ENCODE measurements at regions not wholly inside any gene's neighbourhood (a gene's known extent, or its start where the extent isn't known, plus 50 kb on each side); places are given as distances from the start of the nearest gene placed in this dataset.
"Not testable (repeated sequence)": the region's sequence is repeated elsewhere in the genome, so short reads cannot be mapped to it uniquely, and the experiment has no call there.

DNA sequence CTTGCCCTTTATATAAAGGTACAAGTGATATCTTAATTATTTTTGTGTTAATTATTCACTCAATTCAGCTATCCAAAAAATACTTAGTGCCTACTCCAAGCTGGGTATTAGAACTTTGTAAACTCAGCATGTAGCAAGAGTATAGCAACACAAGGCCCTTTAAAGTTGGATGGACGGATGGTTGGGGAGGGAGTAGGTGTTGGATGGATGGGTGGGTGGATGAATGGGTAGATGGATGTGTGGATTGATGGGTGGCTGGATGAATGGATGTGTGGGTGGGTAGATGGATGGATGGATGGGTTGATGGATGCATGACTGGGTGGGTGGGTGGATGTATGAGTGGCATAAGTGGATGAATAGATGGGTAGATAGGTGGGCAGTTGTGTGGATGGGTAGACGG is 211.5 kb downstream of the BANP start:
- CTCF ChIA-PET, H3K27ac Mint-ChIP-seq: not testable (repeated sequence)
- H3K27me3 Mint-ChIP-seq: peaks cover 5 to 14% of the 10 kb centered on the region in 2 donors

DNA sequence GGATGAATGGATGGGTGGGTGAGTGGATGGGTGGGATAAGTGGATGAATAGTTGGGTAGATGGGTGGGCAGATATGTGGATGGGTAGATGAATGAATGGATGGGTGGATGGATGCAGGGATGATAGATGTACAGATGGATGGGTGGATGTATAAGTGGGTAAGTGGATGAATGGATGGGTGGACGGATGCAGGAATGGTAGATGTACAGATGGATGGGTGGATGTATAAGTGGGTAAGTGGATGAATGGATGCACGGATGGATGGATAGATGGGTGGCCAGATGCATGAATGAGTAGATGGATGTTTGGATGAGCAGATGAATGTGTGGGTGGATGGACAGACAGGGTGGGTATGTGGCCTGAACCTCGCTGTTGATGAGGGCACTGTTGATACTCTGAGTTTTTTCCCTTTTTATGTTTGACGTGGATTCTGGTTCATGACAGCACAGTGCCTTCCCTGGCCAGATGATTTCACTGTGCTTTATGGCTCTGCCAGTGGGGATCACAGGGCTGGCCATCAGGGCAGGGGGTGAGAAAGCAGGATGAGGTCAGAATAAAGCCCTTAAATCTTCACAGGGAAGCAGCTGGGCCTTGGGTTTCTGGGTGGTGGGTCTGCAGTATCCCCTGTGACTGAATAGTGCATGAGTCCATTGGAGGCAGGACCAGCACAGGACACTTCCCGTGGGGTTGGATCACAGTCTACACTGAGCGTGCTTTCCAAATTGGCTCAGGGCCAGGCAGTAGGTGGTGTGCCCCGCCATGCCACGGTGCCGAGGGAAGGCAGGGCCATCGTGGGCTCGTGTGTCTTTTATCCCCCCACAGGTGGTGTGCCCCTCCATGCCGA is 213.2 kb downstream of the BANP start:
- ATAC-seq (replicated peaks in 1 of 4); H3K27me3 ChIP-seq (replicated peaks in 1 of 2; ENCODE audit: control insufficient read depth in 2 of 2, extremely low read depth in 1 of 2, insufficient read depth in 2 of 2, low read length in 1 of 2); H3K36me3 Mint-ChIP-seq; POLR2A ChIA-PET; H3K36me3 ChIP-seq (ENCODE audit: control insufficient read depth in 2 of 2, extremely low read depth in 1 of 2, insufficient read depth in 1 of 2, low read length in 1 of 2); H3K9me3 Mint-ChIP-seq; H3K27ac ChIP-seq (ENCODE audit: low read length); H3K4me3 ChIP-seq (ENCODE audit: control insufficient read depth in 1 of 2, extremely low read depth in 1 of 2, low read length in 1 of 2); H3K4me1 Mint-ChIP-seq; CTCF ChIA-PET; H3K4me3 Mint-ChIP-seq; H3K27ac Mint-ChIP-seq; H3K4me1 ChIP-seq (ENCODE audit: control insufficient read depth in 1 of 2, extremely low read depth in 1 of 2, insufficient read depth in 2 of 2, low read length in 2 of 2); H3K9me3 ChIP-seq: not testable (repeated sequence)
- H3K27me3 Mint-ChIP-seq: peaks cover 5 to 14% of the 10 kb centered on the region in 2 donors
- 74% methylated on average over 5 of the region's 12 CpGs for WGBS (ENCODE audit: insufficient coverage)
- DNase-seq: peak in 1 of 35 experiments; percentile 12

More for the DNA sequence above, 211.5 kb downstream of the BANP start:
- DNase-seq; H3K36me3 Mint-ChIP-seq; H3K4me3 Mint-ChIP-seq; H3K4me1 ChIP-seq (ENCODE audit: control insufficient read depth in 1 of 2, extremely low read depth in 1 of 2, insufficient read depth in 2 of 2, low read length in 2 of 2); POLR2A ChIA-PET; H3K36me3 ChIP-seq (ENCODE audit: control insufficient read depth in 2 of 2, extremely low read depth in 1 of 2, insufficient read depth in 1 of 2, low read length in 1 of 2); ATAC-seq (replicated peaks in 1 of 4); H3K27me3 ChIP-seq (replicated peaks in 1 of 2; ENCODE audit: control insufficient read depth in 2 of 2, extremely low read depth in 1 of 2, insufficient read depth in 2 of 2, low read length in 1 of 2); H3K4me1 Mint-ChIP-seq; H3K4me3 ChIP-seq (ENCODE audit: control insufficient read depth in 1 of 2, extremely low read depth in 1 of 2, low read length in 1 of 2); H3K9me3 ChIP-seq; H3K9me3 Mint-ChIP-seq; H3K27ac ChIP-seq (ENCODE audit: low read length): not testable (repeated sequence)
- WGBS (ENCODE audit: insufficient coverage): no CpG with 5 or more reads among the region's 2 CpGs

DNA sequence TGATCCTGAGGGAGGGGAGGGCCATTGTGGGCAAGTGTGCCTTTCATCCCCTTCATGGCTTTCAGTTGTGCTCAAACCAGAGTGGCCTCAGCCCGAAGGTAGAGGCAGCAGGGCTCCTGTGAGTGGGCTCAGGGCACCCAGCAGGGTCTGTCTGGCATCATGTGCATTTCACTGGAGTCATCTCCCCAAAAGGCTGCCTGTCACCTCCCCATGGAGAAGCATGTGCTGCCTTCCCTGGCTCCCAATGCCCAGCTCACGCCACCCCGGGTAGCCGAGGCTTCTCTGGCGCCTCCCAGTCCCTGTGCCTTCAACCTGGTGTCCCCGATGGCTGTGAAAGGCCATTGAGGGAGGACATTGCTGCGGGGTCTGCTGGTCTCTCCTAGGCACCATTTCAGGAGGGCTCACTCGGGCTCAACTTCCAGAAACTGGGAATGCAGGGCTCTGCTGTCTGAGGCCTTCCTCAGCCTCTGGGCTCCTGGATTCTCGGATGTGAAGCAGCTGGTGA is 213.9 kb downstream of the BANP start:
- ATAC-seq (replicated peaks in 1 of 4); CTCF ChIA-PET; H3K4me1 ChIP-seq (ENCODE audit: control insufficient read depth in 1 of 2, extremely low read depth in 1 of 2, insufficient read depth in 2 of 2, low read length in 2 of 2); H3K27ac Mint-ChIP-seq; H3K36me3 Mint-ChIP-seq; POLR2A ChIA-PET; H3K4me1 Mint-ChIP-seq; H3K36me3 ChIP-seq (ENCODE audit: control insufficient read depth in 2 of 2, extremely low read depth in 1 of 2, insufficient read depth in 1 of 2, low read length in 1 of 2); H3K27me3 ChIP-seq (replicated peaks in 1 of 2; ENCODE audit: control insufficient read depth in 2 of 2, extremely low read depth in 1 of 2, insufficient read depth in 2 of 2, low read length in 1 of 2); H3K9me3 ChIP-seq; H3K9me3 Mint-ChIP-seq; H3K4me3 ChIP-seq (ENCODE audit: control insufficient read depth in 1 of 2, extremely low read depth in 1 of 2, low read length in 1 of 2); H3K4me3 Mint-ChIP-seq; H3K27ac ChIP-seq (ENCODE audit: low read length): not testable (repeated sequence)
- DNase-seq: peak in 1 of 35 experiments; percentile 21
- WGBS (ENCODE audit: insufficient coverage): 90% methylated on average over 7 of the region's 9 CpGs
- peaks cover 6 to 17% of the 10 kb centered on the region in 2 donors for H3K27me3 Mint-ChIP-seq

DNA sequence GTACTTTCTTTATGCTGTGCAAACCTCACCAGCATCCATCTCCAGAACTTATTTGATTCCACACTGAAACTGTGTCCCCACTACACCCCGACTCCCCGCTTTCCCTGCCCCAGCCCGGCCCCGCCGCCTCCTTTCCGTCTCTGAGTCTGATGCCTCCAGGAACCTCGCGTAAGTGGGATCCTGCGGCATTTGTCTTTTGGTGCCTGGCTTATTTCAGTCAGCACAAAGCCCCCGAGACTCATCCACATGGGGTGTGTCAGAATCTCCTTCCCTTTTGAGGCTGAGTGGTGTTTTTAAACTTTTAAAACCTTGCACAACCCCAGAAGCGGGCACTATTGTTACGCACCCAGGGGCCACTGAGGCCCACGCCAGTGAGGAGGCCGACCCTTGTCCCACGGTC is 214.4 kb downstream of the BANP start:
- WGBS (ENCODE audit: insufficient coverage): 95% methylated on average over 8 of the region's 15 CpGs

DNA sequence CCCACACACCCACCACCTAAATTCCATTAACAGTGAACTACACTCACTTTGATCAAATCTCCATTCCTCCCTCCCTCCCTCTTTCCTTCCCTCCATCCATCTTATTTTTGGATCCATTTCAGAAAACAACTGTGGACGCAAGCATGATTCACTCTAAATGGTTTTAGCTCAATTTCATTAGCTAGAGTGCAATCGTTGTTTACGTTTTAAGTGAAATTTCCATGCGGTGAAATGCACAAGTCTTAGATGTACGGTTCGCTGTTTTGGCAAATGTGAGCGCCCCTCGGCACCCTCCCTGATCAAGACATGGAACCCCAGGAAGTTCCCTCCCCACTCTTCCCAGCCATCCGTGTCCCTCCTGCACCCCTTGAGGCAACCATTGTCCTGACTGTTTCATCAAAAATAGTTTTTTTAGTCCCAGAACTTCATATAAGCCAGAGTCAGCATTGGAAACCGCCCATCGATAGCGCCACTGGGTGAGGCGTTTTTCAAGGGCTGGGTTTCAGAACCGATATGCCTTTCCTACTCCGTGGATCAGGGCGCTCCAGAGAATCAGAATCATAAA is 215.1 kb downstream of the BANP start:
- CTCF ChIA-PET; ATAC-seq (replicated peaks in 1 of 4); H3K4me3 ChIP-seq (ENCODE audit: control insufficient read depth in 1 of 2, extremely low read depth in 1 of 2, low read length in 1 of 2); DNase-seq; H3K4me1 ChIP-seq (ENCODE audit: control insufficient read depth in 1 of 2, extremely low read depth in 1 of 2, insufficient read depth in 2 of 2, low read length in 2 of 2); H3K36me3 ChIP-seq (ENCODE audit: control insufficient read depth in 2 of 2, extremely low read depth in 1 of 2, insufficient read depth in 1 of 2, low read length in 1 of 2); H3K4me3 Mint-ChIP-seq; H3K36me3 Mint-ChIP-seq; H3K9me3 ChIP-seq; POLR2A ChIA-PET; H3K4me1 Mint-ChIP-seq; H3K9me3 Mint-ChIP-seq; H3K27ac Mint-ChIP-seq; H3K27ac ChIP-seq (ENCODE audit: low read length): not testable (repeated sequence)
- H3K27me3 ChIP-seq (replicated peaks in 1 of 2; ENCODE audit: control insufficient read depth in 2 of 2, extremely low read depth in 1 of 2, insufficient read depth in 2 of 2, low read length in 1 of 2): peaks cover 0 to 15% of the 10 kb centered on the region in 2 experiments
- 100% methylated on average over 3 of the region's 16 CpGs for WGBS (ENCODE audit: insufficient coverage)
- peaks cover 13 to 23% of the 10 kb centered on the region in 2 donors for H3K27me3 Mint-ChIP-seq

More for the DNA sequence above, 214.4 kb downstream of the BANP start:
- H3K4me1 ChIP-seq (ENCODE audit: control insufficient read depth in 1 of 2, extremely low read depth in 1 of 2, insufficient read depth in 2 of 2, low read length in 2 of 2); ATAC-seq (replicated peaks in 1 of 4); H3K9me3 ChIP-seq; H3K4me3 Mint-ChIP-seq; H3K9me3 Mint-ChIP-seq; H3K36me3 Mint-ChIP-seq; H3K27ac Mint-ChIP-seq; POLR2A ChIA-PET; H3K4me3 ChIP-seq (ENCODE audit: control insufficient read depth in 1 of 2, extremely low read depth in 1 of 2, low read length in 1 of 2); H3K36me3 ChIP-seq (ENCODE audit: control insufficient read depth in 2 of 2, extremely low read depth in 1 of 2, insufficient read depth in 1 of 2, low read length in 1 of 2); H3K27ac ChIP-seq (ENCODE audit: low read length); CTCF ChIA-PET; H3K4me1 Mint-ChIP-seq; H3K27me3 ChIP-seq (replicated peaks in 1 of 2; ENCODE audit: control insufficient read depth in 2 of 2, extremely low read depth in 1 of 2, insufficient read depth in 2 of 2, low read length in 1 of 2): not testable (repeated sequence)
- H3K27me3 Mint-ChIP-seq: peaks cover 12 to 22% of the 10 kb centered on the region in 2 donors
- peak in 1 of 35 experiments; percentile 16 for DNase-seq

DNA sequence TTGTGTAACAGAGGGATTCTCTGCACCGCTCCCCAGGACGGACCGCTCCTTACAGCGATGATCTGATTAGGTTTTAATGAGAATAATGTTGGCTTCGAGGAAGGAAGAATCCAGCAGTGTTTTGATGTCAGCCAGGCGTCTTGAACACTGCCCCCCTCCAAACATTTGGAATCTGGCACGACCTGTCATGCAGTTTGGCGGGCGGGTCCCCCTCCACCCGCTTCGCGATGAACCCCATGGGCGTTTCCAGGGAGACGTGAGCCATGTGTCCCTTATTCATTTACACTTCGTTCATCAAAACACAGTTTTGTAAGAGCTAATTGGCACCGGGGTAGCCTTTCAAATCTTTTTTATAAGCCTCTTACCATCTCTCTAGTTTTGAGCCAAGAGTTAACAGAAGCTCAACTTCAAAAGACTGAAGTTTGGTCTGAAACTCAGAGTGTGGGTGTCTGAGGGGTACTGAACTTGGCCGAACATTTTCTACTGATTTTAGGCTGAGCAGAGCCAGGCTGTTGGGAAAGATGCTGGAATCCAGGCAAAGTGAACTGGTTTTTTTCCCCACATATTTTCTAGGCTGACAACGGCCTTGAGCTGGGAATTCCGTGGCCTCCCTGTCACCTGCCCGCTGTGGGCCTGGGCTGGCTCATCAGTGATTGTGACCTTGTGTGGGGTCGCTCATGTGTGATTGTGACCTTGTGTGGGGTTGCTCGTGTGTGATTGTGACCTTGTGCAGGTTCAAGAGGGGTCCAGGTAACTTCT is 214.8 kb upstream of the ZNF469 start:
- H3K36me3 ChIP-seq (ENCODE audit: control insufficient read depth in 2 of 2, extremely low read depth in 1 of 2, insufficient read depth in 1 of 2, low read length in 1 of 2); H3K4me3 ChIP-seq (ENCODE audit: control insufficient read depth in 1 of 2, extremely low read depth in 1 of 2, low read length in 1 of 2); POLR2A ChIA-PET; ATAC-seq (replicated peaks in 1 of 4); H3K9me3 ChIP-seq; H3K27ac ChIP-seq (ENCODE audit: low read length); CTCF ChIA-PET; H3K4me3 Mint-ChIP-seq; H3K4me1 Mint-ChIP-seq; H3K27ac Mint-ChIP-seq; H3K9me3 Mint-ChIP-seq; H3K4me1 ChIP-seq (ENCODE audit: control insufficient read depth in 1 of 2, extremely low read depth in 1 of 2, insufficient read depth in 2 of 2, low read length in 2 of 2); H3K36me3 Mint-ChIP-seq: not testable (repeated sequence)
- WGBS (ENCODE audit: insufficient coverage): 76% methylated on average over 13 of the region's 22 CpGs
- peak in 1 of 35 experiments; percentile 4 for DNase-seq
- H3K27me3 ChIP-seq (replicated peaks in 1 of 2; ENCODE audit: control insufficient read depth in 2 of 2, extremely low read depth in 1 of 2, insufficient read depth in 2 of 2, low read length in 1 of 2): peaks cover 0 to 18% of the 10 kb centered on the region in 2 experiments
- H3K27me3 Mint-ChIP-seq: peaks cover 28 to 32% of the 10 kb centered on the region in 2 donors

Data from T-cell (primary cell).